Common myeloid progenitor, CD34-positive (primary cell): ENCODE measurements at regions not wholly inside any gene's neighbourhood (a gene's known extent, or its start where the extent isn't known, plus 50 kb on each side); places are given as distances from the start of the nearest gene placed in this dataset.
A peak's percentile ranks its signal among the peaks of the same experiment; 100 is the strongest.

Source experiments
- CTCF ChIA-PET: fragments of 350-600 bp; sonication (Branson Sonifier 250); formaldehyde crosslinking; loops from one replicate; lab custom pipeline; 2021; ENCODE audit warnings: antibody characterized with exemption; lab: Charles Lee
- POLR2A ChIA-PET: fragments of 350-600 bp; sonication (Branson Sonifier 250); formaldehyde crosslinking; loops from one replicate; lab custom pipeline; 2021; ENCODE audit warnings: antibody characterized with exemption; lab: Charles Lee
- DNase-seq, 3 donors: peaks; one replicate each; pipeline versions ENCODE4 v3.0.0 to v3.0.0-alpha.2; 2013
- H3K27ac ChIP-seq, 2 experiments: 1 replicate in 1 of 2; 2 replicates in 1 of 2; pipeline ENCODE4 v1.7.0; 2013; ENCODE audit warnings: inconsistent platforms in 2 of 2, low read length in 2 of 2, mild to moderate bottlenecking in 2 of 2, low read depth in 1 of 2, moderate library complexity in 1 of 2; ENCODE audit not compliant: severe bottlenecking in 2 of 2, insufficient read depth in 1 of 2, poor library complexity in 1 of 2
- H3K27me3 ChIP-seq, 5 experiments: replicated peaks in 2 of 5; 1 replicate in 3 of 5; 2 replicates in 2 of 5; pipeline versions ENCODE4 v1.6.1 to v1.7.0; 2013; ENCODE audit warnings: low read length in 4 of 5, mild to moderate bottlenecking in 2 of 5, moderate library complexity in 2 of 5, inconsistent platforms in 1 of 5; ENCODE audit not compliant: insufficient read depth in 5 of 5, control insufficient read depth in 4 of 5
- H3K36me3 ChIP-seq, 4 experiments: 1 replicate in 2 of 4; 2 replicates in 2 of 4; pipeline versions ENCODE4 v1.6.1 to v1.7.0; 2013; ENCODE audit warnings: low read length in 3 of 4, control low read depth in 1 of 4, mild to moderate bottlenecking in 1 of 4; ENCODE audit not compliant: control insufficient read depth in 4 of 4, insufficient read depth in 4 of 4
- H3K4me1 ChIP-seq, 4 experiments: 1 replicate in 3 of 4; 2 replicates in 1 of 4; pipeline versions ENCODE4 v1.6.1 to v1.7.1; 2013; ENCODE audit warnings: low read length in 3 of 4, mild to moderate bottlenecking in 3 of 4, control low read depth in 1 of 4, inconsistent platforms in 1 of 4, moderate library complexity in 1 of 4; ENCODE audit not compliant: control insufficient read depth in 4 of 4, insufficient read depth in 4 of 4; ENCODE audit errors: control extremely low read depth in 1 of 4
- H3K4me3 ChIP-seq, 7 experiments: 1 replicate in 4 of 7; 2 replicates in 3 of 7; pipeline versions ENCODE4 v1.5.1 to v1.7.0; 2013; ENCODE audit warnings: mild to moderate bottlenecking in 7 of 7, low read length in 6 of 7, moderate library complexity in 6 of 7, inconsistent platforms in 2 of 7, low read depth in 2 of 7, control low read depth in 1 of 7; ENCODE audit not compliant: insufficient read depth in 4 of 7, control insufficient read depth in 1 of 7; ENCODE audit errors: extremely low read depth in 1 of 7
- H3K9me3 ChIP-seq, 5 experiments: 1 replicate in 4 of 5; 2 replicates in 1 of 5; pipeline versions ENCODE4 v1.6.1 to v1.7.1; 2013; ENCODE audit warnings: low read length in 4 of 5, mild to moderate bottlenecking in 2 of 5, inconsistent platforms in 1 of 5, low read depth in 1 of 5, moderate library complexity in 1 of 5; ENCODE audit not compliant: control insufficient read depth in 4 of 5, insufficient read depth in 2 of 5; ENCODE audit errors: control extremely low read depth in 1 of 5
- WGBS: methylation state at CpG from one replicate; pipeline ENCODE4 v1.1.5; 2013; ENCODE audit not compliant: insufficient coverage; 5-methylcytosine and 5-hydroxymethylcytosine counted together

DNA sequence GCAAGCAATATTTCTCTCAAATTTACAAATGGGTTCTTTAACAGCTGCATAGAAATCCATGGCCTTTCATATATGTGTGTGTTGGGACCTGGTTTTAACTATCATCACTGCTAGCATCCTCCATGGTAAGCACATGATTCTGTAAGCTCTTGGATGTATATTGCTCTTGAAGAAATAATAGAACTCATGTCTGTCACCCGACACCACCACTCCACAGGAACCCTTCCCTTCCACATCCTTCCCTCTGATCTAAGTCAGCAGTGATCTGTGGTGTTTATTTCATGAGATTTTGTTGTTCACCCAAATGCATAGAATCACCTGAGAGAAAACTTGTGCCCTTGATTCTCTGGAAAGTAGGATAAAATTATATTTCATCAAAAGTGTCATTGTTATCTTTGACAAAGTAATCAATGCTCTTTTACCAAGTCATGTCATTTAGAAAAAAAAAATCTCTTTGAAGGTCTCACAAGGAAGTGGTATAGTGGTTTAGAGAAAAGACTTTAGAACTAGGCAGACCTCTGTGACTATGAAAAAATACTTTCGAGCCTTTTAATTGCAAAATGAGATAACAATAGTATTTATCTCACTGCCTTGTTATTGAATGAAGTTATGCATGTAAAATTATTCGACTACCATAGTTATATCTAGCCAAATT is 649.8 kb upstream of the SLC35B3 start:
- POLR2A ChIA-PET, result no interaction called here
- CTCF ChIA-PET, result no interaction called here
- WGBS, result no CpG with 5 or more reads among the region's 3 CpGs
- H3K27ac ChIP-seq, result no peak overlapping the region
- no peak for DNase-seq
- H3K4me3 ChIP-seq, result no peak overlapping the region
- no peaks in the 10 kb centered on the region for H3K36me3 ChIP-seq
- no peaks in the 10 kb centered on the region for H3K27me3 ChIP-seq
- no peaks in the 10 kb centered on the region for H3K9me3 ChIP-seq
- H3K4me1 ChIP-seq, result no peaks in the 10 kb centered on the region

DNA sequence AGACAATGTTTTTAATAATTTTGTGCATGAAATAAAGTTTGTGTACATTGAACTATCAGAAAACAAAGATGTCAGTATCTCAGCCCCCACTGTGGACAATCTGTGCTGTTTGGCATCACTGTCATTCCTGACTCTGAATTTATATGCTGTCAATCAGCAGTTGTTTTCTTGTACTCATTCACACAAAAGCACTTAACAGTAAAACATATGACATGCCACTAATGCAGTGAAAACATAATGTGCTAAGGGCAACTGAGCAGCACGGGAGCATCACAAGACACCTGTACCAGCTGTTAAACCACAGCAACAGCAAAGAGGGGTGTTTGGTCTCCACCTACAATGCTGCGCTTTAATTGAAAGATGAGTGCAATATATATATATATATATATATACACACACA is 647.8 kb upstream of the SLC35B3 start:
- ChIA-PET CTCF (no interaction called here), POLR2A (no interaction called here)
- 80% methylated on average over 1 of the region's 2 CpGs for WGBS
- Histone ChIP-seq H3K27ac (no peak overlapping the region), H3K4me1 (no peaks in the 10 kb centered on the region), H3K27me3 (no peaks in the 10 kb centered on the region), H3K36me3 (no peaks in the 10 kb centered on the region), H3K4me3 (no peak overlapping the region), H3K9me3 (no peaks in the 10 kb centered on the region)
- no peak for DNase-seq

DNA sequence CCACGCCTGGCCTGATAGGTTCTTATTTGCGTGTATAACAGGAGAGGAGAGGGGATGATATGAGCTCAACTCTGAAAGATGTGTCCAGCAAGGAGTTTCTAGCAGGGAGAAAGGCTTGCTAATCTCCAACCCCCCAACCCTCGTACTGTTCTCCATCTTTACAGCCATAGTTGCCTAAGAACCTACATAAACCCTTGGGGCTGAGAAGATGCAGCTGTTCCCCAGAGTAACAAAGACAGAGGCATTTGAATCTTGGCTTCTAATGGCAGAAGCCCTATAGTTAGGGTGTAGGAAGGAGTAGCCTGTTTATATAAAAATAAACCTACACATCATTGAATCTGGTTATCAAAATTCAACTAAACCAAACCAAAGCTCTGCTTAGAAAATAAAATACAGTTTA is 631.4 kb upstream of the SLC35B3 start:
- Histone ChIP-seq H3K4me3 (no peak overlapping the region), H3K27ac (no peak overlapping the region), H3K4me1 (peaks cover 0 to 8% (median 5%) of the 10 kb centered on the region in 4 experiments), H3K9me3 (no peaks in the 10 kb centered on the region), H3K36me3 (no peaks in the 10 kb centered on the region), H3K27me3 (peaks cover 0 to 3% (median 0%) of the 10 kb centered on the region in 5 experiments)
- ChIA-PET POLR2A (no interaction called here), CTCF (no interaction called here)
- no peak for DNase-seq
- WGBS, result 90% methylated on average over 2 of the region's 3 CpGs

DNA sequence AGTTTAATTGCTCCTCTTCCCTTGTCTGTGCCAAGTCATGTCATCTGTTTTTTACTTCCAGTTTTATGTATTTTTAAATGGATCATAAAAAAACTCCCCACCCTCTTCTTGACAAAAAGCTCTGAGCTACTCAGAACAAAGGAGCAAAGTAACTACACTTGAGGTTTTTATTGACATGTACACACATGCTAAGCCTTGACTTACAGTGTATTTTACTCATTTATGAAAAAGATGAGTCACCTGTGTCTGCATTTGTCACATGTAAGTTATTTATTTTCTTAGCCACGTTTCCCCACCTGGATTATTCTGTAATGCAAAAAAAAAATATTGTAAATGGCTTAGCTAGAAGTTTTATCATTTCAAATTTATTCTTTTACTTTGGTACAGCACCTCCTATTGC is 628.8 kb upstream of the SLC35B3 start:
- DNase-seq, result peak in 1 of 3 donors; percentile 17
- H3K9me3 ChIP-seq, result no peaks in the 10 kb centered on the region
- H3K4me3 ChIP-seq, result no peak overlapping the region
- H3K27me3 ChIP-seq, result no peaks in the 10 kb centered on the region
- no peaks in the 10 kb centered on the region for H3K36me3 ChIP-seq
- CTCF ChIA-PET, result no interaction called here
- no CpG with 5 or more reads among the region's 1 CpG for WGBS
- H3K4me1 ChIP-seq, result peaks cover 0 to 8% (median 5%) of the 10 kb centered on the region in 4 experiments
- no peak overlapping the region for H3K27ac ChIP-seq
- POLR2A ChIA-PET, result interaction anchor here (0.5 kb wide), 1 partner anchor 333 kb away, joined by 3 read pairs; no protein-coding TSS in a partner anchor

DNA sequence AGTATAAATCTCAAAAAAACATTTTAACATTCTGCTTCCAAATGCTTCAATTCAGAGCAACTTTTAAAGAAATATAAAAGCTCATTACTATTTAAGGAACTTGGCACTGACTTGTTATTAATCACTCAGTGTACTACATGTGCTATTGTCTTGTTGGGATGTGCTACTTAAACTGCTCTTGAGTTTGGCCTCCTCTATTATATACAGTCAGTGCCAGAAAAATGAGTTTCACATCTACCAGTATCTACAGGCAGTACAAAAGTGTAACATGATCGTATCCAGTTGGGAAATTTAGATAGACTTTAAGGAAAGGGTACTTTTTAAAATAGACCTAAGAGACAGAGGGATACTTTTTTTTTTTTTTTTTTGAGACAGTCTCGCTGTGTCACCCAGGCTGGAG is 627.3 kb upstream of the SLC35B3 start:
- no peak overlapping the region for H3K27ac ChIP-seq
- no peaks in the 10 kb centered on the region for H3K9me3 ChIP-seq
- no peak for DNase-seq
- no peak overlapping the region for H3K4me3 ChIP-seq
- WGBS, result no CpG with 5 or more reads among the region's 2 CpGs
- no peaks in the 10 kb centered on the region for H3K27me3 ChIP-seq
- peaks cover 0 to 8% (median 5%) of the 10 kb centered on the region in 4 experiments for H3K4me1 ChIP-seq
- CTCF ChIA-PET, result no interaction called here
- no peaks in the 10 kb centered on the region for H3K36me3 ChIP-seq
- POLR2A ChIA-PET, result no interaction called here

DNA sequence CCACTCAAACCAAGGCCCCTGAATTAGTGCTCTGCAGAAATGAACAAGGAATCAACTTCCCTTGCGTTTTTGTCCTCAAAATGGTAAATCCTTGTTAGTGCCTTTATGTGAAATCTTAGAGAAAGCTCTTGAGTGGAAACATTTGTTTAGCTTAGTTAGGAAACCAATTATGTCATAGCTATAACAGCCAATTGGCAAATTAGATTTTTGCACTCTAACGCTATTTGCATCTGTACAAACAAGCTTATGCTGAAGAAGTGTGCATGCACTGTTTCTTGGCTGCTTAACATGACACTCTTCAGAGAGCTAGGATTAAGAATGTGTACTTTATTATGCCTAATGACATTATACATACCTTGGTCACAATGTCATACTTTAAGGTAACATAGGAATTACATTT is 622.6 kb upstream of the SLC35B3 start:
- H3K36me3 ChIP-seq, result no peaks in the 10 kb centered on the region
- no peak overlapping the region for H3K4me3 ChIP-seq
- H3K27me3 ChIP-seq, result peaks cover 0 to 2% (median 0%) of the 10 kb centered on the region in 5 experiments
- no peaks in the 10 kb centered on the region for H3K9me3 ChIP-seq
- ChIA-PET POLR2A (no interaction called here), CTCF (no interaction called here)
- no peaks in the 10 kb centered on the region for H3K4me1 ChIP-seq
- 100% methylated on average over 2 of the region's 2 CpGs for WGBS
- DNase-seq, result no peak
- H3K27ac ChIP-seq, result no peak overlapping the region

DNA sequence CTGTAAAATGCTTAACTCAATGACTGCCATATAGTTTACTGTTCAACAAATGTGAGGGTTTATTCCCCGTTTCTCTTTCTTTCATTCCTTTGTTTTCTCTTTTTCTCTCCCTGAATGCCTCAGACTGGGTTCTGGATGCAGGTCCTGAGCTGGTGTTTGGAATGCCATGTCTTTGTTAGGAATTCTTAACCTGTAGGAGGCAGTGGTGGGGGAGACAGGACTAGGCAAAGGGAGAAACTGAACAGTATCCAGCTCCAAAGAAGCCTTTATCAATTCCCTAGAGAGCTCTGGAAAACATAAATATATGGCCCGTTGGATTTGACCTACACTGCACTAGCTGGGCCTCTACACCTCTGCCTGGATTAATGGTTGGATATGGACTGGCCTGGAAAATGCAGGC is 621.2 kb upstream of the SLC35B3 start:
- DNase-seq, result no peak
- no CpG with 5 or more reads among the region's 2 CpGs for WGBS
- ChIA-PET CTCF (no interaction called here), POLR2A (no interaction called here)
- no peak overlapping the region for H3K27ac ChIP-seq
- no peaks in the 10 kb centered on the region for H3K9me3 ChIP-seq
- H3K36me3 ChIP-seq, result no peaks in the 10 kb centered on the region
- no peak overlapping the region for H3K4me3 ChIP-seq
- no peaks in the 10 kb centered on the region for H3K4me1 ChIP-seq
- H3K27me3 ChIP-seq, result peaks cover 0 to 2% (median 0%) of the 10 kb centered on the region in 5 experiments
